ENCODE measurements at regions not wholly inside any gene's neighbourhood (a gene's known extent, or its start where the extent isn't known, plus 50 kb on each side); places are given as distances from the start of the nearest gene placed in this dataset.

DNA sequence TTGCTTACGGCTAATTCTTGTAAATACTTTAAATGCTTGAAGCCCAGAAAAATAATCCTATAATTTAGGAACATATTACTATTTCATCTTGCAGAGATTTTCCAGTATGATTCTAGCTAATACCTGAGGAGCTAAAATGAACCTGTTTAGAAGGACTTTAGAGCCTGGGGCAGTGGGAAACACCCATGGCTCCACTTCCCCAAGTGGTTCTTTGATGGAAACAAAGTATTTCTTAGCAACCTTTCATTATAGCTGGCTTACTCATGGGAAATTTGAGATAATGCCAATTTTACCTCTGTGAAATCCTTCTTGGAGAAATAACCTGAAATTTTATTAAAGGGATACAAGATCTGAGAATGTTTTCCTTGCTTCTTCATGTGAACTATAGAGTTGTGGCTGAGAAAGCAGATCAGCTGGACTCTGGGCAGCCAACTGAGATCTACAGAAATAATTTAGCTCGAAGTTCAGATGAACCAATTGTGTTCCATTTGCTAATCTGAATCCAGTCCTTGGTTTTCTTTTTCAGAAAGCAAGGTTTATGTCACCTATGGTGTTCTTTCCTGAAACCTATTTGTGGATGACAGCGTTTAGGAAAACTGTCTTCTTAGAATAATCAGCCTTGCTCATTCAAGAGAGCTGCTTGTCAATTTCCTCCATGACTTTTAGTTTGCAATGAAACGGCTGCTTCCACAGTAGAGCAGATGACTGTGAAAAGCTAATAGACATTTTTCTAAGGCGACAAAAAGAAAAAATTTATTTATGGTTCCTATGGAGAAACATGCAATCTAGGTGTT lies 141.8 kb upstream of the CPM start:
- no peaks in the 10 kb centered on the region for H3K79me2 ChIP-seq (ENCODE audit: insufficient read depth, low read depth, low read length)
- intact Hi-C loops (cut with micrococcal nuclease; ENCODE audit: unreplicated experiment), result no loop called here
- TF ChIP-seq, protein P1, sequence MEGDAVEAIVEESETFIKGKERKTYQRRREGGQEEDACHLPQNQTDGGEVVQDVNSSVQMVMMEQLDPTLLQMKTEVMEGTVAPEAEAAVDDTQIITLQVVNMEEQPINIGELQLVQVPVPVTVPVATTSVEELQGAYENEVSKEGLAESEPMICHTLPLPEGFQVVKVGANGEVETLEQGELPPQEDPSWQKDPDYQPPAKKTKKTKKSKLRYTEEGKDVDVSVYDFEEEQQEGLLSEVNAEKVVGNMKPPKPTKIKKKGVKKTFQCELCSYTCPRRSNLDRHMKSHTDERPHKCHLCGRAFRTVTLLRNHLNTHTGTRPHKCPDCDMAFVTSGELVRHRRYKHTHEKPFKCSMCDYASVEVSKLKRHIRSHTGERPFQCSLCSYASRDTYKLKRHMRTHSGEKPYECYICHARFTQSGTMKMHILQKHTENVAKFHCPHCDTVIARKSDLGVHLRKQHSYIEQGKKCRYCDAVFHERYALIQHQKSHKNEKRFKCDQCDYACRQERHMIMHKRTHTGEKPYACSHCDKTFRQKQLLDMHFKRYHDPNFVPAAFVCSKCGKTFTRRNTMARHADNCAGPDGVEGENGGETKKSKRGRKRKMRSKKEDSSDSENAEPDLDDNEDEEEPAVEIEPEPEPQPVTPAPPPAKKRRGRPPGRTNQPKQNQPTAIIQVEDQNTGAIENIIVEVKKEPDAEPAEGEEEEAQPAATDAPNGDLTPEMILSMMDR (conservative IDR thresholded peaks at IDR 0.05; ENCODE audit: low read length), result no peak
- no peak for TF ChIP-seq EZH2phosphoT487 (IDR thresholded peaks at IDR 0.05; ENCODE audit: borderline replicate concordance, low read depth, low read length)
- no peak for DNase-seq (ENCODE audit: low spot score)
- no peaks in the 10 kb centered on the region for H3K4me1 ChIP-seq (ENCODE audit: insufficient read depth, low read length, poor library complexity, severe bottlenecking)
- H3K4me3 ChIP-seq (ENCODE audit: low read depth, low read length, poor library complexity, severe bottlenecking), result no peak overlapping the region
- BruUV-seq (replicated peaks), result no TSS peak
- H4K20me1 ChIP-seq (ENCODE audit: insufficient read depth, low read length), result no peaks in the 10 kb centered on the region
- no peak overlapping the region for H3K27ac ChIP-seq (ENCODE audit: low read depth, low read length, poor library complexity, severe bottlenecking)
- no peaks in the 10 kb centered on the region for H3K9me2 ChIP-seq (ENCODE audit: insufficient read depth, low read length)
- ChIA-PET POLR2A (interaction anchor here (0.5 to 1.3 kb wide), 9 partner anchors 11 to 851 kb away, joined by 3 to 8 read pairs (median 3); no protein-coding TSS in a partner anchor), CTCF (ENCODE audit: unreplicated experiment) (no interaction called here)
- H3K36me3 ChIP-seq (ENCODE audit: insufficient read depth, low read length), result no peaks in the 10 kb centered on the region
- no peak overlapping the region for H2AFZ ChIP-seq (ENCODE audit: low read length)
- no peaks in the 10 kb centered on the region for H3K9me3 ChIP-seq (ENCODE audit: low read length)
- H3K4me2 ChIP-seq (ENCODE audit: low read length), result no peak overlapping the region

DNA sequence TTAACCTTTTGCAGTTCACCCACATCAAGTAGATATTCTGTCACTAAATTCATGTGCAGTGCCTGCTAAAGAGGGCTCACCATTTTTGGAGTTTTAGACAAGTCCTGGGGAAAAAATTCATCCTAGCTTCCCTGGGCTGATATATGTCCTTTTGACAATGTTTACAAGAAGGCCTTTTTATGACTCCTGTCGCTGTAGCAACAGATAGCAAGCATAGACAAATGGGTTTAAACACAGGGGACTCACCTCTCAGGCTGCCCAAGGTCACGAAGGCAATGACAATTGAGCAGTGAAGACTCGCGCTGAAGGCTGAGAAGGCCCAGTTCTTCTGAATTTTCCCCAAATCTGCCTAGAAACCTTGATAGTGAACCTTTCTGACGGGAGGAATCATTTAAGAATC lies 150.7 kb upstream of the CPM start:
- Histone ChIP-seq H3K4me3 (ENCODE audit: low read depth, low read length, poor library complexity, severe bottlenecking) (no peak overlapping the region), H3K79me2 (ENCODE audit: insufficient read depth, low read depth, low read length) (no peaks in the 10 kb centered on the region), H3K27ac (ENCODE audit: low read depth, low read length, poor library complexity, severe bottlenecking) (no peak overlapping the region), H4K20me1 (ENCODE audit: insufficient read depth, low read length) (no peaks in the 10 kb centered on the region), H3K4me1 (ENCODE audit: insufficient read depth, low read length, poor library complexity, severe bottlenecking) (no peaks in the 10 kb centered on the region), H3K9me3 (ENCODE audit: low read length) (no peaks in the 10 kb centered on the region), H3K36me3 (ENCODE audit: insufficient read depth, low read length) (no peaks in the 10 kb centered on the region), H3K4me2 (ENCODE audit: low read length) (no peak overlapping the region), H3K9me2 (ENCODE audit: insufficient read depth, low read length) (no peaks in the 10 kb centered on the region), H2AFZ (ENCODE audit: low read length) (no peak overlapping the region)
- TF ChIP-seq EZH2phosphoT487 (IDR thresholded peaks at IDR 0.05; ENCODE audit: borderline replicate concordance, low read depth, low read length), result no peak
- TF ChIP-seq, protein P1 (conservative IDR thresholded peaks at IDR 0.05; ENCODE audit: low read length), result no peak
- CTCF ChIA-PET (ENCODE audit: unreplicated experiment), result no interaction called here
- DNase-seq (ENCODE audit: low spot score), result no peak
- no TSS peak for BruUV-seq (replicated peaks)
- POLR2A ChIA-PET, result interaction anchor here (0.7 to 1.0 kb wide), 2 partner anchors 92 to 566 kb away, joined by 3 to 5 read pairs; no protein-coding TSS in a partner anchor
- intact Hi-C loops (cut with micrococcal nuclease; ENCODE audit: unreplicated experiment), result no loop called here

DNA sequence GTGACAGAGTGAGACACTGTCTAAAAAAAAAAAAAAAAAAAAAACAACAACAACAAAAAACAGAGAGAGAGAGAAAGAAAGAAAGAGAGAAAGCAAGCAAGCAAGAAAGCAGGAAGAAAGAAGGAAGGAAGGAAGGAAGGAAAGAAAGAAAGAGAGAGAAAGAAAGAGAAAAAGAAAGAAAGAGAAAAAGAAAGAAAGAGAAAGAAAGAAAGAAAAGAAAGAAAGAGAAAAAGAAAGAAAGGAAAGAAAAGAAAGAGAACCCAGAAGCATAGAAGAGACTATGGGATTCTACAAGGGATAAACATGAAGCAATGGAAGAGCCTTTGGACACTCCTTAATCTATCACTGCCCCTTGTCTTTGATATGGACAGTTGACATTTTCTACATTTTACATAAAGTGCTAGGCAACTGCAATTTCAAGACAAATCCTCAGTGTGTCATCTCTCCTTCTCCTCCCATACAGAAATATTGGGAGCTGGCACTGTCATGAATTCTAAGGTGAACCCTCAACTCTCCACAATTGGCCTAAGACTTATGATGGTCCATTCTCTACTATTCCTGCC lies 151.9 kb upstream of the CPM start:
- H3K9me3 ChIP-seq (ENCODE audit: low read length), result no peaks in the 10 kb centered on the region
- no peak for DNase-seq (ENCODE audit: low spot score)
- ChIA-PET CTCF (ENCODE audit: unreplicated experiment) (no interaction called here), POLR2A (interaction anchor here (0.7 kb wide), 1 partner anchor 43 kb away, joined by 3 read pairs; no protein-coding TSS in a partner anchor)
- H3K9me2 ChIP-seq (ENCODE audit: insufficient read depth, low read length), result no peaks in the 10 kb centered on the region
- no peaks in the 10 kb centered on the region for H3K4me1 ChIP-seq (ENCODE audit: insufficient read depth, low read length, poor library complexity, severe bottlenecking)
- no TSS peak for BruUV-seq (replicated peaks)
- no peaks in the 10 kb centered on the region for H3K36me3 ChIP-seq (ENCODE audit: insufficient read depth, low read length)
- intact Hi-C loops (cut with micrococcal nuclease; ENCODE audit: unreplicated experiment), result no loop called here
- TF ChIP-seq, protein P1 (conservative IDR thresholded peaks at IDR 0.05; ENCODE audit: low read length), result no peak
- TF ChIP-seq EZH2phosphoT487 (IDR thresholded peaks at IDR 0.05; ENCODE audit: borderline replicate concordance, low read depth, low read length), result no peak
- H3K27ac ChIP-seq (ENCODE audit: low read depth, low read length, poor library complexity, severe bottlenecking), result no peak overlapping the region
- no peak overlapping the region for H3K4me3 ChIP-seq (ENCODE audit: low read depth, low read length, poor library complexity, severe bottlenecking)
- H3K79me2 ChIP-seq (ENCODE audit: insufficient read depth, low read depth, low read length), result no peaks in the 10 kb centered on the region
- H2AFZ ChIP-seq (ENCODE audit: low read length), result no peak overlapping the region
- H3K4me2 ChIP-seq (ENCODE audit: low read length), result no peak overlapping the region
- H4K20me1 ChIP-seq (ENCODE audit: insufficient read depth, low read length), result no peaks in the 10 kb centered on the region
